ENCODE measurements at regions not wholly inside any gene's neighbourhood (a gene's known extent, or its start where the extent isn't known, plus 50 kb on each side); places are given as distances from the start of the nearest gene placed in this dataset.

DNA sequence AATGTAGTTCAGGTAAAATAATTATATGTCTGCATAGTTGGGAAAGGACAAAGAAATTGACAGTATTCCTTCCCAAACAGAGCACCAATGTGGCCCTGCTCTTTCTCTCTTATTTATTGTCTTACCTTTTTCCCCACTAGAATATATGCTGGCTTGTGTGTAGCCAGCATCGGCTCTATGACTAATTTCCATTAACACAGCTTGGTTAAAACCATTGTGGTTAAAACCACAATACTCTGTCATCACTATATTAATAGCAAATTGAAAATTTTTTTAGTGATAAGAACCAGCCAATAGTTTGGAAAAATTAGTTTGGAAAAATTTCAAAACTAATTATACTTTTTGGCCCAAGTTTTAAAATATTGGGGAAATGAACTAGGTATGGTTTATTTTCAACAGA lies 535.1 kb downstream of the UTRN start:
- in situ Hi-C loops (cut with HindIII; ENCODE audit: low pct_ligation_motif_present, low pct_unique_long_range_greater_than_20kb, low sequenced_read_pairs) = no loop called here
- no peak for DNase-seq

DNA sequence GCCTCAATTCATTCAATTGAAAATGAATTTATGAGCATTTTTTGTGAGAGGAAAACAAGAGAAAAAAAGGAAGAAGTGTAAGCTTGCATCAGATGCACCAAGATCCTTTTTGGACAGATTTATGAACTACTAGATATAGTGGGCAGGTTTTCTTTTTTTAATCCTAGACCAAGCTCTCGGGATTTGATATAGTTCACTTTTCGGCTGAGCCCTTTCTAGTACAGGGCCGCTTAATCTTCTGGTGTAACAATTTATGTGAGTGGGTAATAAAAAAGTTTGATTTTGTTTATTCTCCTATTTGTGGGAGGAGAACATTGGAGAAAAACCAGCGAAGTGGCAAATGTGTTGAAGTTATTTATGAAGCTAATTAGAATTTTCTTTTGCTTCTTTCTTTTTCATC lies 538.0 kb downstream of the UTRN start:
- in situ Hi-C loops (cut with HindIII; ENCODE audit: low pct_ligation_motif_present, low pct_unique_long_range_greater_than_20kb, low sequenced_read_pairs) = no loop called here
- DNase-seq = no peak

DNA sequence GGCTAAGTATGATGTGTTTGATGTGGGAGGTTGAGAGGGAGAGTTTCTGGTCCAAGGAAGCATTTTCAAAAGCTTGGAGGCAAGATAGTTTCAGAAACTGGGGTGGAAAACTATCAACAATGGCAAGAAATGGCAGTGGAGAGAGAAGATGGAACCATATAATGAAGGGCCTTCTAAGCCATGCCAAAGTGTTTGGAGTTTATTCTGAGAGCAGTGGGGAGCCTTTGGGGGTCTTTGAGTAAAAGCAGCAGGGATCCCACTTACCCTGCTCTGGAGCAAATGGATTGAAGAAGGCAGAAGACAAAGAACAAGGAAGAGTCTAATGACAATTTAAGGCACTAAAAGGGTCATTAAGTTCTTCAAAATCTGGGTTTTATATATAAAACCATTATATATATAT lies 538.9 kb downstream of the UTRN start:
- in situ Hi-C loops (cut with HindIII; ENCODE audit: low pct_ligation_motif_present, low pct_unique_long_range_greater_than_20kb, low sequenced_read_pairs) = no loop called here

DNA sequence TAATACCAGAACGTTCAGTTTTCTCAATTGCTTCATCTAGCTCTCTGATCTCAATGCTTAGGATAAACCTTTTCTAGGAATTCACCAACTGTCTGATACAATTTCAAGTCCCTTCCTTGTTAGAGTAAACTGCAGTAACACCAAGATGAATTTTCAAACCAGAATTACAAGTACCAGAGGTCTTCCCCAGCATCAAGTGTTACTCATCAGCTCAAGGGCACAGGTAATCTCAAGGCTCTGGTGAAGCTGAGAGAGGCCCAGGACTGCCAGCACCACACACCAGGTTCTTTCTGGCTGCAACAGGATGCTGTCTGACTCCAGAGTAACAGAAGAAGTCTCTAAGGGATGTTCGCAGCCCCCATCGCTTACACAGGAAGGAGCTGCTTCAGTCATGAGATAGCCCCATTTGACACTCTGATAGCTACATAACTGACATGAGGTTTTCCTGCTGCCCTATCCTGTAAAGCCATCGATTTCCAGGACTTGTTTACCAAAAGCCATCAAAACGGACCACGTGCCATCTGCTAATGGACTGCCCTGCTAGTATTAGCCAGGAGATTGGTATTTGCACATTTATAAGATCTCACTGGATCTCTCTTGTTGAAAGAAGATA lies 549.4 kb downstream of the UTRN start:
- in situ Hi-C loops (cut with HindIII; ENCODE audit: low pct_ligation_motif_present, low pct_unique_long_range_greater_than_20kb, low sequenced_read_pairs) = no loop called here

More for the DNA sequence above, 538.9 kb downstream of the UTRN start:
- no peak for DNase-seq

DNA sequence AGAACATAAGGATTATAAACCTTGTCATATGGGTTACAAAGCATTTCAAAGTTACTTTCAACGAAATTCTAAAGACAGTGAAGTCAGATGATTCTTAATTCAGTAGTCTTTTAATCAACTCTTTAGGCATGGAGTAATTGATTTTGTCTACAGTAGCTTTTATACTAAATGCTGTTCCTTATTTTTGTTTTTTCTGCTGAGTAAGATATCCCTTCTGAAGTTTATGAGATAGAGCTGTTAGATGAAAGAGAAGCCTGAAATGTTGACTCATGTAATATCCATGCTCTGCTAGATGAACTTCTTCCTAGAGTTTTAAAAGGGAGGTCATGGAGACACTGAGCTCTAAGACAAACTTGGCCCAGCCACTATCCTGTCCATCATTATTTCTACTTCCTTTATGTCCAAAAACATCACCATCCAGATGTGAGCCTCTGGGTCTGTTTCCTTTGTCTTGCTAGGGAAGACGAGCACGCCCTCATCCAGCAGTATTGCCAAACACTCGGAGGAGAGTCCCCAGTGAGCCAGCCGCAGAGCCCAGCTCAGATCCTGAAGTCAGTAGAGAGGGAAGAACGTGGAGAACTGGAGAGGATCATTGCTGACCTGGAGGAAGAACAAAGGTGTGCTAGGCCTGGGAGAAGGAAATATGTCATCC lies 550.3 kb downstream of the UTRN start:
- no peak for DNase-seq
- in situ Hi-C loops (cut with HindIII; ENCODE audit: low pct_ligation_motif_present, low pct_unique_long_range_greater_than_20kb, low sequenced_read_pairs) = no loop called here

More for the DNA sequence above, 549.4 kb downstream of the UTRN start:
- DNase-seq = no peak

DNA sequence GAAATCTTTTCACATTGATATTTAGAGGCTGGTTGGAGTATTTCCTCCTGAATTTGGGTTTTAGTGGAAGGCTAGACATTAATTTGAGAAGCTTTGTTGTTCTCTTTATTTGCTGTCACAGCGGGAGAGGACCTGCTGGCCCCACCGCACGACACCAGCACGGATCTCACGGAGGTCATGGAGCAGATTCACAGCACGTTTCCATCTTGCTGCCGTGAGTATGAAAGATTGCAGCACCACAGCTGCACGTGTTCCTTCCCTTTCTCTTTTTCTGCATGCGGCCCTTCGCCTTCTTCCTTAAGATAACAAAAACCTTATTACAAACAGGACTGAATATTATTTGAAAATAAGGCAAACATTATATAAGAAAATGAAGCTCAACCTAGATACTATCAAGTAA lies 555.5 kb downstream of the UTRN start:
- in situ Hi-C loops (cut with HindIII; ENCODE audit: low pct_ligation_motif_present, low pct_unique_long_range_greater_than_20kb, low sequenced_read_pairs) = no loop called here

DNA sequence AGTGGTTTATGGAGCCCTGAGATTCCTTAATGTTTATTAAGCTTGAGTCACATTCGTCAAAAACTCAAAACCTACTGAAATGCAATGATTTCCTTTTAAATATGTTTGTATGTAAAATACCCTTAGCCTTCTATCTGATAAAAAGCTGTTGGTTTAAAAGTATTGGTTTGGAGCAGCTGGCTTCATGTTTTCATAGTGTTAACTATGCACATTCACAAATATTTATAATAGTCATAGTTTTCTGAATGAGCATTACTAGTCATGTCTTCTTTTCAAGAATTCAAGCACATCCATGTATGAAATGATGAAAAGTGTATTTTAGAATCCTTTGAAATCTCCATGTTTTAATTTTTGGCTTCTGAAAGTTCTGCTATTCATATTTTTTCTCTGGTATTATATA lies 558.6 kb downstream of the UTRN start:
- in situ Hi-C loops (cut with HindIII; ENCODE audit: low pct_ligation_motif_present, low pct_unique_long_range_greater_than_20kb, low sequenced_read_pairs) = no loop called here
- DNase-seq = no peak

More for the DNA sequence above, 555.5 kb downstream of the UTRN start:
- no peak for DNase-seq

DNA sequence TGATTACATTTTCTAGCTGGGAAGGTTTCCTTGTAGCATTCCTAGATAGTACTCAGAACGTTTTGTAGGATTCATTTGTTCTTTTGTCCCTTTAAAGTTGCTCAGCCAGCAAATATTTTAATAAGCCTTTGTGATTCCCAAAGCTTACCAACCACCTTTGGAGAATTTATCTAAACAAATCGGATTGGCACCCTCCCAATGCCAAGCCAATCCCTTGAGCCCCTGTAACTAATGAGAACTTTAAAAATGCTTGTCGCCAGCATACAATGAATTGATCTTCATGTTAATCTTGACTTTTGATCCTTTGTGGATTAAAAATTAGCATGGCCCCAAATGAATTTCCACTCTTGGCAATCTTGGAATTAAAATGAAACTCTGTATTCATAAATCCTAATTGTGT lies 559.5 kb downstream of the UTRN start:
- in situ Hi-C loops (cut with HindIII; ENCODE audit: low pct_ligation_motif_present, low pct_unique_long_range_greater_than_20kb, low sequenced_read_pairs) = no loop called here
- no peak for DNase-seq

DNA sequence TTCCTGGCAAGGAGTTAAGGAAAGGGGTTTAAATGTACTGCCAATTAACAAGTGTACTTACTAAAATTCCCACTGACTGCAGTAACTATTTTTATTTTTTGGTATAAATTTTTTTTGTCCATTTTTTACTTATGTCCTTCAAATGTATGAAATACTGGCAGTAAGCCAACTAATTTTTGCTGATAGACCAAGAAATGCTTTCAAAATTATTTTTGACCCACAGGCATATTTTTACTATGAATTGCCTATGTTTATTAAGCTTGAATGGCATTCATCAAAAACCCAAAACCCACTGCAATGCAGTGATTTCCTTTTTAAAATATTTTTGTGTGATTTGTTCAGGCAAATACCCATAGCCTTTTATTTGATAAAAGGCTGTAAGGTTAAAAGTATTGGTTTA lies 560.1 kb downstream of the UTRN start:
- no peak for DNase-seq
- in situ Hi-C loops (cut with HindIII; ENCODE audit: low pct_ligation_motif_present, low pct_unique_long_range_greater_than_20kb, low sequenced_read_pairs) = no loop called here

DNA sequence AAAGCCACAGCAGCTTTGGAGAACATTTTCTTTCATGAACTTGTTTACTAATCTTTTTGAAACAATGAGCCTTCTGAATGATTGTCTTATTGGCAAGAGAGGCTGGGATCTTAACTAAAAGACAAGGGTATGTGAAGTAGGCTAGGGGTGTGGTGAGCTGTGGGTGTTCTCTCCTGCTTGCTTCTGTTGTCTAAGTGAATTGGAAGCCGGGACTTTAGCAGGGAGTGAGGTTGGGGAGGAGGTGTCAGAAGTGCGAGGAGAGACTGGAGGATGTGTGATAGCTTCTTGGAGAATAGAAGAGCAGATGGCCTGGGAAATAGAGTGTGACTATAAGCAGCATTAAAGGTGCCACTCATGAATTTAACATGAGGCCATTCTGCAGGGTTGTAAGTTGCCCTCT lies 562.8 kb downstream of the UTRN start:
- in situ Hi-C loops (cut with HindIII; ENCODE audit: low pct_ligation_motif_present, low pct_unique_long_range_greater_than_20kb, low sequenced_read_pairs) = no loop called here
- DNase-seq = no peak

DNA sequence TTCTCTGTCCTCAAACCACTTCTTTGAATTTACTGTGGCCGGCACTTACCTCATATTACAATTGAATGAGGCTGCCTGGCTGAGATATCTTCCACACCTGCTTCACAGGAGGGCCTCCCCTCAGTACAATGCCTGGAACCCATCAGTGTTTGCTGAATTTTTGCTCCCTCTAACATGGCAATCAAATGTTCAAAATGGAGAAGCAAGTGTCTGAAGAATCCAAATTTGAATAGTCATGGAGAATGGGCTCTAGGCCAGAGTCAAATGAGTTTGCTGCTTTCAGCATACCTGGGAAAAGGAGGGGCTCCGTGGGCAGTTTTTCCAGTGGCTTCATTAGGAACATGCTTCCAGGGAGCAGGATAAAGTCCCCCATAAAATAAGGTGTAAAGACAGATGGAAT lies 564.8 kb downstream of the UTRN start:
- no peak for DNase-seq
- in situ Hi-C loops (cut with HindIII; ENCODE audit: low pct_ligation_motif_present, low pct_unique_long_range_greater_than_20kb, low sequenced_read_pairs) = no loop called here

DNA sequence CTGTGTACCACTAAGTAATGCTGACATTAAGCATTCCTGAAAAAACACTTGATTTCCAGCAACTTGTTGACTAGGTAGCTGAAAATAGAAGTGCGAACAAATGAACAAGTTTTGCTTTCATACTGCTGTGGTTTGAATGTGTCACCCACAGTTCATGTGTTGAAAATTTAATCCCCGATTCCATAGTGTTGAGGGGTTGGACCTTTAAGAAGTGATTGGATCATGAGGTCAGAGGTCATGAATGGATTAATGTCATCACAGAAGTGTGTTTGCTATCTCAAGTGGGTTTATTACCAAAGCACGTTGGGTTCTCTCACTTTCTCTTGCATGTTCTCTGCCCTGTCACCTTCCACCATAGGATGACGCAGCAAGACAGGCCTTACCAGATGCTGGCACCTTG lies 568.5 kb downstream of the UTRN start:
- DNase-seq = no peak
- in situ Hi-C loops (cut with HindIII; ENCODE audit: low pct_ligation_motif_present, low pct_unique_long_range_greater_than_20kb, low sequenced_read_pairs) = no loop called here

DNA sequence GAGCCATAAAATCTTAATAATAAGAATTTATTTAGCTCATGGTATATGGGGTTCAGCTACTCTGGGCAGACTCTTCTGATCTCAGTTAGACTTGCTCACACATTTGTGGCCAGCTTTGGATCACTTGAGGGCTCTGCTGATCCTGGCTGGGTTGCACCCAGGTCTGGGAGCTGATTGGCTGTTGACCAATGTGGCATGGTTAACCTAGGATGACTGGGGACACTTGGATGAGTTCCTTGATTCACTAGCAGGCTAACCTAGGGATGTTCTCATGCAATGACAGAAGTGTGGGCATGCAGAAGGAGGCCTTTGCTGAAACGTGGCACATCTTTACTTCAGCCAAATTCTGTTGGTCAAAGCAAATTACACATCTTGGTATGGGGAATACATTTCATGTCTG lies 569.5 kb downstream of the UTRN start:
- in situ Hi-C loops (cut with HindIII; ENCODE audit: low pct_ligation_motif_present, low pct_unique_long_range_greater_than_20kb, low sequenced_read_pairs) = no loop called here

DNA sequence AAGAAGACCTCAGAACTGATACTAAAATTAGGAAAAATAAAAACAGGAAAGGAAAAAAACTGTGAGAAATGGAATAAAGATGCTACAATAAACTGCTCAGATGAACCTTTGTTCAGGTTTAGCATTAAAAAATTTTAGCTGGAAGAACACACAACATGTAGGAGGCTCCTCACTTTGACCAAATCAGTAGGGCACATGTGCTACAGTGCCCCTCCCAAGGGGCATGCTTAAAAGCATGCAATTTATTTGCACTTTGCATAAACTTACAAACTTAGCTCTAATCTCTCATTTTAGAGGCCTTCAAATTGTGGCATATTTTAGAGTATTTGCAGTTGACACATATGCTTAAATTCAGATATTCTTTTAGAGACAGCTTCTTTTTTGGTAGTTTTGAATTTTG lies 570.2 kb downstream of the UTRN start:
- in situ Hi-C loops (cut with HindIII; ENCODE audit: low pct_ligation_motif_present, low pct_unique_long_range_greater_than_20kb, low sequenced_read_pairs) = no loop called here
- DNase-seq = no peak

More for the DNA sequence above, 569.5 kb downstream of the UTRN start:
- no peak for DNase-seq

DNA sequence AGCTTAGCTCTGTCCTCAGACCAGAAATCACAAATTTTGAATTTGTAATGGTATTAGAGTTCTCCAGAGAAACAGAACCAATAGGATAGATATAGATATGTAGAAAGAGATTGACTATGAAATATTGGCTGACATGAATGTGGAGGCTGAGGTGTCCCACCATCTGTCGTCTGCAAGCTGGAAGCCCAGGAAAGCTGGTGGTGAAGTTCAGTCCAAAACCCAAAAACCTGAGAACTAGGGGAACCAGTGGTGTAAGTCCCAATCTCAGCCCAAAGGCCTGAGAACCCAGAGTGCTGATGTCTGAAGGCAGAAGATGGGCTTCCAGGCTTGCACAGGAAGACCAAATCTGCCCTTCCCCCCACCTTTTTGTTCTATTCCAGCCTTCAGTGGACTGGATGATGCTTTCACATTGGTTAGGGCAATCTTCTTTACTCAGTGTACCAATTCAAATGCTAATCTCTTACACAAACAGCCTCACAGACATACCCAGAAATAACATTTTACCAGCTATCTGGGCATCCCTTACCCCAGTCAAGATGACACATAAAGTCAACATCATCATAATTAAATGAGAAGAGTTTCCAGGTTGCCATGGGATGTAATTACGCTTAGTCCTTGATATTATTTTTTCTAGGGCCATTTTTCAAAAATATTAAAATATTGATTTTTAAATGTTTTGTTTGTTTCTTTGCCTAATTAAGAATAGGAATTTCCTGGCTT lies 570.8 kb downstream of the UTRN start:
- in situ Hi-C loops (cut with HindIII; ENCODE audit: low pct_ligation_motif_present, low pct_unique_long_range_greater_than_20kb, low sequenced_read_pairs) = no loop called here
- no peak for DNase-seq

DNA sequence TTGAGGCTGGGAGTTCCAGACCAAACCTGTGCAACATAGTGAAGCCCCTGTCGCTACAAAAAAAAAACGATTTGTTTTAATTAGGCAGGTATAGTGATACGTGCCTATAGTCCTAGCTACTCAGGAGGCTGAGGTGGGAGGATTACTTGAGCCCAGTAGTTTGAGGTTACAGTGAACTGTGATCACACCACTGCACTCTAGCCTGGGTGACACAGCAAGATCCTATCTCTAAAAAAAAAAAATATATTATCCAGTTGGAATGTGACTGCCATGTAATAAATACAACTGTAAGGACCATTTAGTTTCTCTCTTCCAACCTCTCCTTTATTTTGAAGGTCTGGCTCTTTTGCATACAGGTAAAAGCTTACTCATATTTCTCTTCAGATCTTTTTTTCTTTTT lies 571.5 kb downstream of the UTRN start:
- in situ Hi-C loops (cut with HindIII; ENCODE audit: low pct_ligation_motif_present, low pct_unique_long_range_greater_than_20kb, low sequenced_read_pairs) = no loop called here
- DNase-seq = no peak

DNA sequence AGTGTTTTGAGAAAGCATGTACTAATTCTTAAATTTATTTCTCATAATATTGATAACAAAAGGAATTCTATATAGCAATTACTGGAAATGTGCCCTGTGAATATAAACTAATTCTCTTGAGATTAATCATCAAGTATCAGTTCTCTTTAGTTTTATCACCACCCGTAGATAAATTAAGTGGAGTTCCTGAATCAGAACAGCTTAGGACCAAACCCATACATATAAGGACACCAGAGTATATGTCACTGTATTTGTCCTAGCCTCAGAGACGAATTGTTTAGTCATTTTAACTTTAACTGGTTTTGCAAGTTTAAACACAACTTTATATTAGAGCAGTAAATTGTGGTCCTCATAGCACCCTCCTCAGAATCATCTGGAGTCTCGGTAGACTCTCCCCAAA lies 572.0 kb downstream of the UTRN start:
- in situ Hi-C loops (cut with HindIII; ENCODE audit: low pct_ligation_motif_present, low pct_unique_long_range_greater_than_20kb, low sequenced_read_pairs) = no loop called here
- DNase-seq = no peak

DNA sequence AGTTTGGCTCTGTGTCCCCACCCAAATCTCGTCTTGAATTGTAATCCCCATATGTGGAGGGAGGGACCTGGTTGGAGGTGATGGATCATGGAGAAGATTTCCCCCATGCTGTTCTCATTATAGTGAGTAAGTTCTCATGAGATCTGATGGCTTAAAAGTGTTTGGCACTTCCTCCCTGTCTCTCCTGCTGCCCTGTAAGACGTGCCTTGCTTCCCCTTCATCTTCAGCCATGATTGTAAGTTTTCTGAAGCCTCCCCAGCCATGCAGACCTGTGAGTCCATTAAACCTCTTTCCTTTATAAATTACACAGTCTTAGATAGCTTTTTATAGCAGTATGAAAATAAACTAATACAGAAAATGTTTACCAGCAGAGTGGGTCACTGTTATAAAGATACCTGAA lies 577.6 kb downstream of the UTRN start:
- in situ Hi-C loops (cut with HindIII; ENCODE audit: low pct_ligation_motif_present, low pct_unique_long_range_greater_than_20kb, low sequenced_read_pairs) = no loop called here
- no peak for DNase-seq

DNA sequence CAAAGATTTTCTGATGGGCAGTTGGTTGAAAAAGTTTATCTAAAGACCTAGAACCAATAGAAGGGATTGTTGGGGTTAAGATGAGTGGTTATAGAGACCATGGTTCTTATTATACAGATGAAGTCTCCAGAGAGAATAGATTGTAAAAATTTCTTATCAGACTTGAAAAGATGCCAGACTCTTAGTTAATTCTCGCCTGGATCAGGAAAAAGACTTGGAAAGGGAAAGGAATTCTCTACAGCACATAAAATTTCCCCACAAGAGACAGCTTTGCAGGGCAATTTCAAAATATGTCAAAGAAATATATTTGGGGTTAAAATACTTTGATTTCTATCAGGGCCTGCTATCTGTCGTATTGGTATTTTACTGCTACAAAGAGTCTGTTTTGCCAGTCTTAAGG lies 582.6 kb downstream of the UTRN start:
- in situ Hi-C loops (cut with HindIII; ENCODE audit: low pct_ligation_motif_present, low pct_unique_long_range_greater_than_20kb, low sequenced_read_pairs) = no loop called here
- DNase-seq = no peak

DNA sequence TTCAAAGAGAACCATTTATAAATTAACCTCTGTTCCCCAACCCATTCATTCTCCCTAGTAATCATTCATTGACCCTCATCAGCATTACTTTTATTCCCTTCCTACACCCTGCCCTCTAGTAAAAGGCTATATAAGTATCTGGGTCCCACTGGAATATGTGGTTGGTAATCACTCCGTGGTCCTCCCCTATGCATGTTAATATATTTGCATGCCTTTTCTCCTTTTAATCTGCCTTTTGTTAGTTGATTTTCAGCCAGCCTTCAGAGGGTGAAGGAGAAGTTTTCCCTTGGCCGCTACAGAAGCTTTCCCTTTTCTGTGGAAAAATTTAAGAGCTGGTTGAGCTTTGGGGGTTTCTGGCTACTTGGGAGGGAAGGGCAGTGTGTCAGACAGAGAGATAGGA lies 585.6 kb downstream of the UTRN start:
- in situ Hi-C loops (cut with HindIII; ENCODE audit: low pct_ligation_motif_present, low pct_unique_long_range_greater_than_20kb, low sequenced_read_pairs) = no loop called here
- no peak for DNase-seq

All from ACHN (cell line).